KMS-11 (cell line): ENCODE measurements at regions not wholly inside any gene's neighbourhood (a gene's known extent, or its start where the extent isn't known, plus 50 kb on each side); places are given as distances from the start of the nearest gene placed in this dataset.

ENCODE experiments used
- H2AFZ ChIP-seq: fragments of 200-600 bp; sonication (generic); 2 replicates; pipeline ENCODE4 v1.6.1; 2016; ENCODE audit warnings: antibody characterized with exemption, mixed run types, low read depth
- H3K27ac ChIP-seq: fragments of 200-600 bp; sonication (generic); 2 replicates; pipeline ENCODE4 v1.6.1; 2016; ENCODE audit warnings: mild to moderate bottlenecking, mixed run types
- H3K27me3 ChIP-seq: fragments of 200-600 bp; sonication (generic); 2 replicates; pipeline ENCODE4 v1.6.1; 2017; ENCODE audit warnings: mild to moderate bottlenecking, low read depth, mixed run types, moderate library complexity; ENCODE audit not compliant: insufficient read depth
- H3K36me3 ChIP-seq: fragments of 200-600 bp; sonication (generic); 2 replicates; pipeline ENCODE4 v1.6.1; 2017; ENCODE audit warnings: mild to moderate bottlenecking, mixed run types; ENCODE audit not compliant: insufficient read depth
- H3K4me1 ChIP-seq: fragments of 200-600 bp; sonication (generic); 2 replicates; pipeline ENCODE4 v1.6.1; 2016; ENCODE audit warnings: mild to moderate bottlenecking, low read depth, mixed run types; ENCODE audit not compliant: poor library complexity, severe bottlenecking
- H3K4me2 ChIP-seq: fragments of 200-600 bp; sonication (generic); 2 replicates; pipeline ENCODE4 v1.7.0; 2016; ENCODE audit warnings: mild to moderate bottlenecking, mixed run types
- H3K4me3 ChIP-seq: fragments of 200-600 bp; sonication (generic); IDR thresholded peaks from 2 replicates; pipeline ENCODE4 v1.6.1; 2017; ENCODE audit warnings: low read depth, low read length, mixed read lengths; ENCODE audit not compliant: insufficient read depth
- H3K79me2 ChIP-seq: fragments of 200-600 bp; sonication (generic); 2 replicates; pipeline ENCODE4 v1.6.1; 2016; ENCODE audit warnings: low read depth, mixed run types; ENCODE audit not compliant: insufficient read depth
- H3K9ac ChIP-seq: fragments of 200-600 bp; sonication (generic); 2 replicates; pipeline ENCODE4 v1.6.1; 2016; ENCODE audit warnings: mild to moderate bottlenecking, mixed run types
- H4K20me1 ChIP-seq: fragments of 200-600 bp; sonication (generic); 2 replicates; pipeline ENCODE4 v1.6.1; 2016; ENCODE audit warnings: mild to moderate bottlenecking, mixed run types; ENCODE audit not compliant: insufficient read depth
- TF ChIP-seq, protein P1 (sequence below): fragments of 200-600 bp; sonication (generic); conservative IDR thresholded peaks from 2 replicates; pipeline ENCODE4 v1.6.1; 2017; ENCODE audit warnings: low read depth, mild to moderate bottlenecking, antibody characterized with exemption, low read length, moderate library complexity, mixed read lengths

DNA sequence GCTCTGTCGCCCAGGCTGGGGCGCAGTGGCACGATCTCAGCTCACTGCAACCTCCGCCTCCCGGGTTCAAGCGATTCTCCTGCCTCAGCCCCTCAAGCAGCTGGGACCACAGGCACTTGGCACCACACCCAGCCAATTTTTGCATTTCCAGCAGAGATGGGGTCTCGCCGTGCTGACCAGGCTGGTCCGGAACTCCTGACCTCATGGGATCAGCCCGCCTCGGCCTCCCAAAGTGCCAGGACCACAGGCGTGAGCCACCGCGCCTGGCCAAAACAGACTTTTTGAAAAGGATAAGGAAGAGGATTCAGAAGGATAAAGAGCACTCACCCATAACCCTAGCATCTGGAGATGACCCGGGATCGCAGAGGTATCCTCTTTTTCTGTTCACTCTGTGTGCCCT, 224.5 kb upstream of the AGTR2 start:
- TF ChIP-seq, protein P1, sequence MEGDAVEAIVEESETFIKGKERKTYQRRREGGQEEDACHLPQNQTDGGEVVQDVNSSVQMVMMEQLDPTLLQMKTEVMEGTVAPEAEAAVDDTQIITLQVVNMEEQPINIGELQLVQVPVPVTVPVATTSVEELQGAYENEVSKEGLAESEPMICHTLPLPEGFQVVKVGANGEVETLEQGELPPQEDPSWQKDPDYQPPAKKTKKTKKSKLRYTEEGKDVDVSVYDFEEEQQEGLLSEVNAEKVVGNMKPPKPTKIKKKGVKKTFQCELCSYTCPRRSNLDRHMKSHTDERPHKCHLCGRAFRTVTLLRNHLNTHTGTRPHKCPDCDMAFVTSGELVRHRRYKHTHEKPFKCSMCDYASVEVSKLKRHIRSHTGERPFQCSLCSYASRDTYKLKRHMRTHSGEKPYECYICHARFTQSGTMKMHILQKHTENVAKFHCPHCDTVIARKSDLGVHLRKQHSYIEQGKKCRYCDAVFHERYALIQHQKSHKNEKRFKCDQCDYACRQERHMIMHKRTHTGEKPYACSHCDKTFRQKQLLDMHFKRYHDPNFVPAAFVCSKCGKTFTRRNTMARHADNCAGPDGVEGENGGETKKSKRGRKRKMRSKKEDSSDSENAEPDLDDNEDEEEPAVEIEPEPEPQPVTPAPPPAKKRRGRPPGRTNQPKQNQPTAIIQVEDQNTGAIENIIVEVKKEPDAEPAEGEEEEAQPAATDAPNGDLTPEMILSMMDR = no peak
- Histone ChIP-seq H3K27ac (no peak overlapping the region), H3K9ac (no peak overlapping the region), H2AFZ (no peak overlapping the region), H3K27me3 (no peaks in the 10 kb centered on the region), H3K4me3 (no peak overlapping the region), H4K20me1 (no peaks in the 10 kb centered on the region), H3K79me2 (no peaks in the 10 kb centered on the region), H3K4me2 (no peak overlapping the region), H3K4me1 (peaks cover 11% of the 10 kb centered on the region), H3K36me3 (no peaks in the 10 kb centered on the region)

DNA sequence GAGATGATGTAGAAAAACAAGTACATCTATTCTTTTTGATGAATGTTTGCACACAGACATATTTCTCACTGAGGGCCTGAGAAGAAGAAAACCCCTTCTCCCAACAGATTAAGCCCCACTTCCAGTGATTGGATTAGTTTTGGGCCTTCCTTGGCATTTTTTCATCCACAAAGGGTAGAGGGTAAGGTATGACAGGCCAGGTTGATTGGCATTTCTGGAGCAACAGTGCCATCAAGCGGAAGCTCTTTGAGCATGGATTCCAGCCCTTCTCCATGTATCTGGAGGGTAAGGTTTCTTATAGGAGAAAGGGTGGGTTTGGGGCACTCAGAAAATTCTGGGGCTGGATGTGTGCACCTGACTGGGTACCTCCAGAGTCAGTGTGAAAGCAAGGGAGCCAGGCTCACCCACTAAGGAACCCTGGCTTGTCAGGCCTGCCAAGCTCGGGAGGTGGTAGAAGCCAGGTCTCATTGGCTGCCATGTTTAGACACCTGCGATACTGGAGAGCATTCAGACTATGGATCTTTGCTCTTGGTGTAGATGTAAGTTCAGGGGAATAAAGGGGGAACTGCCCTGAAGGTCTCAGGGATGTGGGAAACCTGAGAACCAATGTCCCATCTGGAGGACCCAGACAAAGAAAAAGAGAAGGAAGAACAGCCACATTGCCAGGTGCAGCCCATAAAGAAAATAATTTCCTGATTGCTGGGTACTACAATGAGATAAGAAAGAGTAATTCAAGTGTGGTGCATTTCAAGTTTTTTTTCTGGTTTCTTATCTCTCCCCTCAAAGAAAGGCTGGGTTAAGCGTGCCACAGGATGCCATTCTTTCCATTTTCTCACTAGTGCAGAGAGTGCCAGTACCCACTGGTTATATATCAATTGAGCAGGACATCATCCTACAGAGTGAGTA, 222.3 kb upstream of the AGTR2 start:
- H3K4me1 ChIP-seq = peaks cover 8% of the 10 kb centered on the region
- no peak overlapping the region for H3K4me3 ChIP-seq
- H4K20me1 ChIP-seq = no peaks in the 10 kb centered on the region
- H2AFZ ChIP-seq = no peak overlapping the region
- no peaks in the 10 kb centered on the region for H3K27me3 ChIP-seq
- H3K9ac ChIP-seq = no peak overlapping the region
- no peaks in the 10 kb centered on the region for H3K79me2 ChIP-seq
- H3K36me3 ChIP-seq = no peaks in the 10 kb centered on the region
- H3K4me2 ChIP-seq = no peak overlapping the region
- TF ChIP-seq, protein P1 = peak; percentile 47; the same call in 1 of the 2 replicates
- H3K27ac ChIP-seq = no peak overlapping the region

DNA sequence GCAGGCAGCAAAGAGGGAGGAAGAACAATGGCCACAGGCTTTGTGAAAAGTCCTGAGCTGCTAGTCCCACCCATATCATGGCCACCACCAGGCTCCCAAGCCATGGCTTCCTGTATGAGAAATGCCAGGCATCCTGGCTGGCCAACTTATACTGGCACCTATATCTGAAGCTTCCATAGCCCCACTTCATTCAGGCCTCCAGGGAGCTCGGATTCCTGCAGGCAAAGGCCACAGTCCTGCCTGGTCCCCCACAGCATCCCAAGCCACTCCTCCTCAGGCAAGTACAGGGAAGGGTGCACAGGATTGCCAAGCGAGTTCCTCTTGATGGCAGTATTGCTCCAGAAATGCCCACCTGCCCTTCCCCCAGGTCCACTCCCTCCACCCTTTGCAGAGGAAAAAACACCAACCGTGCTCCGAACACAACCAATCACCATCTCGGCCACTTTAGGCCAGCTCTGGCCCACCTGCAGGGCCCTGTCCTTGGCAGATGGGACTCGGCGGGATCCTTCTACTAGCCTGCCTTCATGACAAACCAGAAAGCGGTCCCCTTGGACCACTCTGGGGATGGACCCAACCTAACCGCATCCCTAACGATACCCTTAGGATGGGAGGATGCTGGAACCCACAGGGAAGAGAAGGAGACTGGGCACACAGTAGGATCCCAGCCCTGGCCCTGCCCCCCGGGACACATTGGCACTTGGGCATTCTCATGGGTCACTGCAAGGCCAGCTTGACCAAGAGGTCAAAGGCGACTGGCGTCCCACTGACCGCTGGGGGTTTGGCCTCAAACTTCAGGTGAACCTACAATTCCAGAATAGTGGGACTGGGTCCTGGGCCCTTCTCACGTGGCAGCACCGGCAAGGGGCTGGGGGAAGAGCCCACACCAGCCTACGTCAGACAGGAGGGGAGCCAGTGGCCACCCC, 220.4 kb upstream of the AGTR2 start:
- Histone ChIP-seq H3K27ac (no peak overlapping the region), H3K9ac (no peak overlapping the region)

DNA sequence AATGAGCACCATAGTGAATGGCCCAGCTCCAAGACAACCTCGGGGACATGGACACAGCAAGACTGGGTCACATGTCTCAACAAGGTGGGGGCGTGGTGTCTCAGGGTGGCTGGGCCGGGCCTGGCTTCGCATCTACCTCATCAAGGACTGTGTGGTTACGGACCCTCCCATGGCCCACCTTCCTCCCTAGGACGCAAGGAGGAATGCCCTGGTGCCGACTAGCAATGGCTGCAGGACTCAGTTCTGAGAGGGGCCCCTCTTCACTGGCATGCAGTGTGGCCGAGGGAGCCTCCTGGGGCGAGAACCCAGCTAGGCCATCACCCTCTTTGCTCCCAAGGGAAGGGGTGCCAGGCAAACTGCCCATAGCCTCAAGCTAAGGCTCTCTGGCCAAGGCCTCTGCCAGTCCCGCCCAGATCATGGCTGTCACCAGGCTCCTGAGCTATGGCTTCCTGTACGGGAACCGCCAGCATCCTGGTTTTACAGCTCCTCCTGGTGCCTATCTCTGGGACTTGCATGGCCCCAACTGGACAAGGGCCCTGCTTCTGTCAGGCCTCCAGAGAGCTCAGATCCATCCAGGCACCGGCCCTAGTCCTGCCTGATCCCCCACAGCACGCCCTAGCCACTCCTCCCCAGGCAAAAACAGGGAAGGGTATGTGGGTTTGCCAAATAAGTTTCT, 218.0 kb upstream of the AGTR2 start:
- Histone ChIP-seq H3K36me3 (no peaks in the 10 kb centered on the region), H4K20me1 (no peaks in the 10 kb centered on the region), H2AFZ (no peak overlapping the region), H3K27me3 (no peaks in the 10 kb centered on the region), H3K9ac (no peak overlapping the region), H3K4me1 (peaks cover 8% of the 10 kb centered on the region), H3K27ac (no peak overlapping the region), H3K79me2 (no peaks in the 10 kb centered on the region), H3K4me3 (no peak overlapping the region), H3K4me2 (no peak overlapping the region)
- TF ChIP-seq, protein P1 = no peak

More for the DNA sequence above, 220.4 kb upstream of the AGTR2 start:
- Histone ChIP-seq H3K27me3 (no peaks in the 10 kb centered on the region), H3K4me2 (no peak overlapping the region), H4K20me1 (no peaks in the 10 kb centered on the region), H3K4me3 (no peak overlapping the region), H2AFZ (no peak overlapping the region), H3K4me1 (peaks cover 8% of the 10 kb centered on the region), H3K36me3 (no peaks in the 10 kb centered on the region), H3K79me2 (no peaks in the 10 kb centered on the region)
- TF ChIP-seq, protein P1 = no peak
